Retinal pigment epithelial cell (primary cell): ENCODE measurements at regions not wholly inside any gene's neighbourhood (a gene's known extent, or its start where the extent isn't known, plus 50 kb on each side); places are given as distances from the start of the nearest gene placed in this dataset.

ENCODE experiments used
- DNase-seq: peaks from one replicate; pipeline ENCODE4 v3.0.0-alpha.2; 2010; ENCODE audit warnings: low read depth
- H3K4me3 ChIP-seq: 2 replicates; pipeline ENCODE4 v1.5.1; 2011; ENCODE audit warnings: mild to moderate bottlenecking, low read length, control low read depth, moderate library complexity
- CTCF ChIP-seq: conservative IDR thresholded peaks from 2 replicates; pipeline ENCODE4 v1.5.1; 2011; ENCODE audit warnings: low read depth, low read length, control low read depth, inconsistent platforms

- TF ChIP-seq CTCF = no peak
- H3K4me3 ChIP-seq = no peak overlapping the region
- peak; percentile 51 for DNase-seq
Observed at GRCh38 chr13:40191186-40191980, 475.1 kb downstream of the FOXO1 start.

- no peak overlapping the region for H3K4me3 ChIP-seq
- no peak for TF ChIP-seq CTCF
Observed at GRCh38 chr13:40192452-40192851, 474.0 kb downstream of the FOXO1 start.

GRCh38 chr13:40192858-40193257 lies 473.6 kb downstream of the FOXO1 start:
- no peak for DNase-seq
- TF ChIP-seq CTCF = no peak
- H3K4me3 ChIP-seq = no peak overlapping the region

More at GRCh38 chr13:40192452-40192851, 474.0 kb downstream of the FOXO1 start:
- no peak for DNase-seq

GRCh38 chr13:40193286-40194223 lies 472.9 kb downstream of the FOXO1 start:
- TF ChIP-seq CTCF = no peak
- no peak overlapping the region for H3K4me3 ChIP-seq
- peak; percentile 28 for DNase-seq

- H3K4me3 ChIP-seq = no peak overlapping the region
- DNase-seq = no peak
- TF ChIP-seq CTCF = no peak
Observed at GRCh38 chr13:40194224-40194806, 472.1 kb downstream of the FOXO1 start.

- TF ChIP-seq CTCF = no peak
- no peak overlapping the region for H3K4me3 ChIP-seq
- no peak for DNase-seq
Observed at GRCh38 chr13:40197049-40197448, 469.4 kb downstream of the FOXO1 start.
